AG10803 (cell line): ENCODE measurements at regions not wholly inside any gene's neighbourhood (a gene's known extent, or its start where the extent isn't known, plus 50 kb on each side); places are given as distances from the start of the nearest gene placed in this dataset.
"Not testable (repeated sequence)": the region's sequence is repeated elsewhere in the genome, so short reads cannot be mapped to it uniquely, and the experiment has no call there.

Source experiments
- DNase-seq: peaks from one replicate; pipeline ENCODE4 v3.0.0; 2010; ENCODE audit warnings: low read depth
- H3K4me3 ChIP-seq: 2 replicates; pipeline ENCODE4 v1.5.1; 2011; ENCODE audit warnings: mild to moderate bottlenecking, low read length, control low read depth
- CTCF ChIP-seq: conservative IDR thresholded peaks from 2 replicates; pipeline ENCODE4 v1.5.1; 2011; ENCODE audit warnings: mild to moderate bottlenecking, low read length, control low read depth, inconsistent platforms

DNA sequence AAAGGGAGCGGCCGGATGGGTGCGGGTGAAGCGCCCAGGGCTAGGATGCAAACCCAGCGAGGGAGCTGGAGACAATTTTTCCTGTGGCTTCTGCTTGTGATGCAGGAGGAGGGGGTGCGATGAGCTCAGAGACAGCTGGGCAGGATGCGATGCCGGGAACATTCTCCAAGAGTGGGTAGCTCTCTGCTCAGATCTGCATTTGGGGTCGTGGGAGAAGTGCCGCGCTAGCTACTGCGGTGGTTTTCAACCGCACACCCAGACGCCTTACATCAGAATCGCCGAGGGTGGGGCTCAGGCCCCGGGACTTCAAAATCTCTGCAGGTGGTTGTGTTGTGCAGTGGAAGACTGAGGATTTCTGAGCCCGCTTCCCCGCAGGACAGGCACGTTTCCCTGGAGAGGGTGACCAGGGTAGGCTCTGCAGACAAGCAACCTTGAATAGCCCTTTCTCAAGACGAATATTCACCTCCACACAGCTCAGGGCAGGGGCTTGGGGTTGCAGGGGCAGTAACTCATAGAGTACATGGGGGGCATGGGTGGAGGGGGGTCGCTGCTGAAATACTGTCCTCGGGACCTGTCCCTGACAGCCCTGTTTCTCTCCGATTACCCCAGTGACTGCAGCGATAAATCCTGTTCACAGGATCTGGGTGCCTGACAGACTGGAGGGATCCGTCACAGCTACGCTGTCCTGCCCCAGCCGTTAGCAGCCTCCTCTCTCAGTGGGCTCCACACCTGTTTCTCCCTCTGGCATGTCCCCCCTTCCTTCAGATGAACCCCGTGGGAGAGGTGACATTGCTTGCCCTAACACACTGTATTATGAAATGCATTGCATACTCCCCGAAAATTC is 63.3 kb downstream of the HAPSTR1 start:
- no peak overlapping the region for H3K4me3 ChIP-seq
- no peak for TF ChIP-seq CTCF
- no peak for DNase-seq

DNA sequence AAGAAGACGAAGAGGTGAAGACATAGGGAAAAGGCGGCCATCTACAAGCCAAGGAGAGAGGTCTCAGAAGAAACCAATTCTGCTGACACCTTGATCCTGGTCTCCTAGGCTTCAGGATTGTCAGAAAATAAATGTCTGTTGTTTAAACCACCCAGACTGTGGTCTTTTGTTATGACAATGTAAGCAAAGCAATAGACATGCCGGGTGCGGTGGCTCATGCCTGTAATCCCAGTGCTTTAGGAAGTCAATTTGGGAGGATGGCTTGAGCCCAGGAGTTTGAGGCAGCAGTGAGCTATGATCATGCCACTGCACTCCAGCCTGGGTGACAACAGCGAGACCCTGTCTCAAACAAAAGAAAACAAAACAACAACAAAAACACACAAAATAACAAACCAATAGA is 64.4 kb downstream of the HAPSTR1 start:
- H3K4me3 ChIP-seq: no peak overlapping the region
- no peak for DNase-seq
- no peak for TF ChIP-seq CTCF

- H3K4me3 ChIP-seq: no peak overlapping the region
- DNase-seq: peak; percentile 49
- peak; percentile 69 for TF ChIP-seq CTCF
Measured at GRCh38 chr16:9159839-9160550, 68.6 kb downstream of the HAPSTR1 start.

GRCh38 chr16:9160551-9160911 is 69.1 kb downstream of the HAPSTR1 start:
- no peak for DNase-seq
- H3K4me3 ChIP-seq: no peak overlapping the region
- TF ChIP-seq CTCF: no peak

- no peak for TF ChIP-seq CTCF
- H3K4me3 ChIP-seq: no peak overlapping the region
- no peak for DNase-seq
Measured at GRCh38 chr16:9165681-9166080, 74.2 kb downstream of the HAPSTR1 start.

GRCh38 chr16:9166326-9166993 is 75.0 kb downstream of the HAPSTR1 start:
- not testable (repeated sequence) for H3K4me3 ChIP-seq, DNase-seq

- H3K4me3 ChIP-seq: no peak overlapping the region
- DNase-seq: no peak
- no peak for TF ChIP-seq CTCF
Measured at GRCh38 chr16:9169094-9169493, 77.7 kb downstream of the HAPSTR1 start.
